A549 (cell line): ENCODE measurements at regions not wholly inside any gene's neighbourhood (a gene's known extent, or its start where the extent isn't known, plus 50 kb on each side); places are given as distances from the start of the nearest gene placed in this dataset.

Experiments used
- ATAC-seq, 2 experiments: fragments of 200-7000 bp in 1 of 2; fragments of >200 bp in 1 of 2; cut with Nextera tagmentation in 1 of 2; cut with Tn5 transposase in 1 of 2; 3 replicates each; pipeline versions ENCODE4 v1.8.0 to v1.9.1; 2018 to 2020; ENCODE audit warnings: mild to moderate bottlenecking in 1 of 2, moderate library complexity in 1 of 2
- CTCF ChIA-PET: fragments of 300-600 bp; sonication (Branson Sonifier 250); formaldehyde crosslinking; extraction: SDS; loops from one replicate; lab custom pipeline; 2021; ENCODE audit warnings: antibody characterized with exemption, inconsistent platforms; lab: Yijun Ruan, JAX
- POLR2A ChIA-PET: fragments of 350-600 bp; formaldehyde crosslinking; extraction: SDS; loops from one replicate; lab custom pipeline; 2021; ENCODE audit warnings: antibody characterized with exemption, inconsistent platforms; lab: Yijun Ruan, JAX
- DNase-seq, 2 experiments: peaks; one replicate each; pipeline versions ENCODE4 v3.0.0 to v3.0.0-alpha.2; 2011 to 2016; ENCODE audit warnings: low read depth in 1 of 2, low spot score in 1 of 2
- FAIRE-seq: peaks from 2 replicates; lab custom pipeline; 2011; peaks lifted over from hg19 to GRCh38; lab: Jason Lieb, UNC
- H3K27ac ChIP-seq, 2 experiments: fragments of >200 bp; sonication (Bioruptor Twin); formaldehyde crosslinking; 3 replicates each; pipeline ENCODE4 v1.5.1; 2016 to 2017
- H3K4me1 ChIP-seq: fragments of >200 bp; sonication (Bioruptor Twin); formaldehyde crosslinking; 3 replicates; pipeline ENCODE4 v1.6.1; 2016
- H3K4me2 ChIP-seq: fragments of >200 bp; sonication (Bioruptor Twin); formaldehyde crosslinking; 3 replicates; pipeline ENCODE4 v1.6.1; 2016
- H3K4me3 ChIP-seq: fragments of >200 bp; sonication (Bioruptor Twin); formaldehyde crosslinking; 3 replicates; pipeline ENCODE4 v1.5.1; 2016
- H3K9me3 ChIP-seq: fragments of >200 bp; sonication (Bioruptor Twin); formaldehyde crosslinking; 3 replicates; pipeline ENCODE4 v1.6.1; 2016
- ATOH8 ChIP-seq: fragments of 250-450 bp; sonication (Bioruptor Pico); IDR thresholded peaks from 2 replicates; pipeline ENCODE4 v1.5.0; 2020; ENCODE audit warnings: low read depth, mild to moderate bottlenecking, moderate library complexity
- CBX2 ChIP-seq: fragments of 200-600 bp; sonication (generic); IDR thresholded peaks from 2 replicates; pipeline ENCODE4 v1.6.1; 2016; ENCODE audit warnings: low read depth, mild to moderate bottlenecking, borderline replicate concordance
- CHD2 ChIP-seq: fragments of 150-350 bp; IDR thresholded peaks from 2 replicates; pipeline ENCODE4 v1.6.1; 2014; ENCODE audit warnings: low read length; ENCODE audit not compliant: partially characterized antibody
- E2F6 ChIP-seq: IDR thresholded peaks from 2 replicates; pipeline ENCODE4 v1.6.1; 2012; ENCODE audit warnings: low read depth, borderline replicate concordance
- ELK1 ChIP-seq: fragments of 150-350 bp; IDR thresholded peaks from 2 replicates; pipeline ENCODE4 v1.6.1; 2014; ENCODE audit warnings: low read depth, mild to moderate bottlenecking, low read length
- ESRRA ChIP-seq: fragments of 150-350 bp; IDR thresholded peaks from 2 replicates; pipeline ENCODE4 v1.6.1; 2014; ENCODE audit warnings: mild to moderate bottlenecking, low read length, borderline replicate concordance
- FOSB ChIP-seq: fragments of 250-450 bp; sonication (Bioruptor Pico); IDR thresholded peaks from 2 replicates; pipeline ENCODE4 v1.5.0; 2020; ENCODE audit warnings: mild to moderate bottlenecking, moderate library complexity
- HDAC2 ChIP-seq: fragments of 200-600 bp; sonication (generic); IDR thresholded peaks from 2 replicates; pipeline ENCODE4 v1.6.1; 2016
- HOXA7 ChIP-seq: fragments of 250-450 bp; sonication (Bioruptor Pico); IDR thresholded peaks from 2 replicates; pipeline ENCODE4 v1.5.0; 2020; ENCODE audit warnings: mild to moderate bottlenecking, moderate library complexity
- JUNB ChIP-seq: fragments of >200 bp; sonication (Bioruptor Twin); formaldehyde crosslinking; IDR thresholded peaks from 2 replicates; pipeline ENCODE4 v1.6.1; 2016
- NFE2L2 ChIP-seq: fragments of 150-350 bp; conservative IDR thresholded peaks from 2 replicates; pipeline ENCODE4 v1.6.1; 2014; ENCODE audit warnings: low read length
- NPAS2 ChIP-seq: fragments of 250-450 bp; sonication (Bioruptor Pico); IDR thresholded peaks from 2 replicates; pipeline ENCODE4 v1.8.0; 2022; ENCODE audit warnings: mild to moderate bottlenecking, moderate library complexity, borderline replicate concordance
- PHF8 ChIP-seq: fragments of 200-600 bp; sonication (generic); IDR thresholded peaks from 2 replicates; pipeline ENCODE4 v1.6.1; 2016; ENCODE audit warnings: low read depth, mild to moderate bottlenecking, antibody characterized with exemption, moderate library complexity, borderline replicate concordance
- POLR2A ChIP-seq: IDR thresholded peaks from 2 replicates; pipeline ENCODE4 v1.6.1; 2012; ENCODE audit warnings: mild to moderate bottlenecking, low read length
- RAD21 ChIP-seq, 2 experiments: fragments of >200 bp in 1 of 2; sonication (Bioruptor Twin) in 1 of 2; formaldehyde crosslinking in 1 of 2; IDR thresholded peaks in 1 of 2; conservative IDR thresholded peaks in 1 of 2; 2 replicates in 1 of 2; 3 replicates in 1 of 2; pipeline ENCODE4 v1.6.1; 2012 to 2018; ENCODE audit warnings: inconsistent platforms in 1 of 2
- RFX5 ChIP-seq: fragments of 450-650 bp; IDR thresholded peaks from 2 replicates; pipeline ENCODE4 v1.7.1; 2014; ENCODE audit warnings: antibody characterized with exemption, mild to moderate bottlenecking, moderate library complexity
- SREBF2 ChIP-seq: fragments of 450-650 bp; IDR thresholded peaks from 2 replicates; pipeline ENCODE4 v1.6.1; 2014; ENCODE audit warnings: mild to moderate bottlenecking, moderate library complexity
- TFCP2L1 ChIP-seq: fragments of 250-450 bp; sonication (Bioruptor Pico); IDR thresholded peaks from 2 replicates; pipeline ENCODE4 v1.5.0; 2021; ENCODE audit warnings: mild to moderate bottlenecking
- TP53 ChIP-seq: fragments of 250-450 bp; sonication (Bioruptor Pico); IDR thresholded peaks from 2 replicates; pipeline ENCODE4 v1.5.0; 2021; ENCODE audit warnings: mild to moderate bottlenecking, moderate library complexity
- ZC3H11A ChIP-seq: fragments of 450-650 bp; IDR thresholded peaks from 2 replicates; pipeline ENCODE4 v1.6.1; 2014; ENCODE audit warnings: antibody characterized with exemption, mild to moderate bottlenecking
- ZFP36 ChIP-seq: fragments of 450-650 bp; IDR thresholded peaks from 2 replicates; pipeline ENCODE4 v1.6.1; 2014; ENCODE audit warnings: borderline replicate concordance; ENCODE audit not compliant: partially characterized antibody
- ZNF302 ChIP-seq: fragments of 250-450 bp; sonication (Bioruptor Pico); IDR thresholded peaks from 2 replicates; pipeline ENCODE4 v1.9.0; 2021; ENCODE audit warnings: inconsistent platforms, mild to moderate bottlenecking, moderate library complexity
- ZSCAN20 ChIP-seq: fragments of 250-450 bp; sonication (Bioruptor Pico); IDR thresholded peaks from 2 replicates; pipeline ENCODE4 v1.8.0; 2022; ENCODE audit warnings: mild to moderate bottlenecking, moderate library complexity
- WGBS: methylation state at CpG from one replicate; pipeline ENCODE4 v1.1.6; 2017; ENCODE audit errors: missing lambda C conversion rate; 5-methylcytosine and 5-hydroxymethylcytosine counted together
- TF ChIP-seq, protein P1 (sequence below): fragments of 250-450 bp; sonication (Bioruptor Pico); IDR thresholded peaks from 2 replicates; pipeline ENCODE4 v1.5.0; 2021; ENCODE audit warnings: mild to moderate bottlenecking, moderate library complexity, borderline replicate concordance

- 47% methylated on average over 3 of the region's 3 CpGs for WGBS
- POLR2A ChIA-PET = no interaction called here
- FAIRE-seq = no peak
Measured at GRCh38 chr11:134925432-134925831, 513.4 kb upstream of the B3GAT1 start.

DNA sequence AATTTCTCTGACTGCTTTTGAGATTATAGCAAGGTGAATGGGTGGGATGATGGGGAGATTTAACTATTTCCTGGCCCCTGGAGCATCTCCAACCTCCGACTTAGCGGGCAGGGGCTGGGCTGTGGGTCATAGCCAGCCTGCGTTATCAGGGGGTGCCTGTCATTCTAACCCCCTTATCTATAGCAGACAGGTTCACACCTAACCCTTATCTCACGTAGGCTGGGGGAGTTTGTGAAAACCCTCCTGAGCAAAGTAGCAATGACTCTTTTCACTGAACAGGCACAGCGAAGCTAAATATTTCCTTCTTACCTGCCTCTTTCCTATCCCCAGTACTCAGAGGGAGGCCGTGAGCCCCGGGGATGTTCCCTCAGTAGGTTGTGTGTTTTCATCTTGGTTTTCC is 511.4 kb upstream of the B3GAT1 start:
- WGBS = 20% methylated on average over 7 of the region's 7 CpGs
- DNase-seq (no peak), FAIRE-seq (no peak)
- POLR2A ChIA-PET = no interaction called here
- Histone ChIP-seq H3K9me3 (no peaks in the 10 kb centered on the region), H3K27ac (no peak overlapping the region)
- TF ChIP-seq ZSCAN20 (CRISPR knock-in tag) (no peak), ZNF302 (CRISPR knock-in tag) (no peak), NPAS2 (CRISPR knock-in tag) (no peak), FOSB (CRISPR knock-in tag) (no peak), CHD2 (no peak), TP53 (CRISPR knock-in tag) (no peak), CBX2 (no peak), SREBF2 (no peak)
- TF ChIP-seq, all 56 proteins: peak for 0
- CTCF ChIA-PET = no interaction called here
- ATAC-seq = no peak
- Histone ChIP-seq H3K4me1 (no peaks in the 10 kb centered on the region), H3K4me3 (no peak overlapping the region), H3K4me2 (no peak overlapping the region)

More at GRCh38 chr11:134925432-134925831, 513.4 kb upstream of the B3GAT1 start:
- no peak for DNase-seq
- CTCF ChIA-PET = no interaction called here
- Histone ChIP-seq H3K4me2 (no peak overlapping the region), H3K27ac (no peak overlapping the region), H3K9me3 (no peaks in the 10 kb centered on the region), H3K4me3 (no peak overlapping the region), H3K4me1 (no peaks in the 10 kb centered on the region)
- no peak for TF ChIP-seq ZC3H11A
- TF ChIP-seq ELK1 = no peak
- TF ChIP-seq HDAC2 = no peak
- no peak for TF ChIP-seq ZFP36
- no peak for TF ChIP-seq TP53 (CRISPR knock-in tag)
- no peak for TF ChIP-seq E2F6
- TF ChIP-seq CHD2 = no peak
- no peak for TF ChIP-seq TFCP2L1 (CRISPR knock-in tag)
- TF ChIP-seq POLR2A = no peak
- no peak for TF ChIP-seq HOXA7 (CRISPR knock-in tag)
- TF ChIP-seq FOSB (CRISPR knock-in tag) = no peak
- TF ChIP-seq ATOH8 (CRISPR knock-in tag) = no peak
- ATAC-seq = no peak

GRCh38 chr11:134921938-134922337 is 509.9 kb upstream of the B3GAT1 start:
- Histone ChIP-seq H3K9me3 (no peaks in the 10 kb centered on the region), H3K4me1 (no peaks in the 10 kb centered on the region), H3K4me3 (no peak overlapping the region), H3K27ac (no peak overlapping the region), H3K4me2 (no peak overlapping the region)
- ChIA-PET CTCF (no interaction called here), POLR2A (no interaction called here)
- TF ChIP-seq CHD2 (no peak), NFE2L2 (no peak), ZC3H11A (no peak), TFCP2L1 (CRISPR knock-in tag) (no peak), RAD21 (conservative IDR thresholded peaks at IDR 0.05 in 1 of 2, IDR thresholded peaks at IDR 0.05 in 1 of 2) (no peak), E2F6 (no peak), PHF8 (no peak), RFX5 (no peak), JUNB (no peak), ELK1 (no peak), ESRRA (no peak)
- TF ChIP-seq, protein P1, sequence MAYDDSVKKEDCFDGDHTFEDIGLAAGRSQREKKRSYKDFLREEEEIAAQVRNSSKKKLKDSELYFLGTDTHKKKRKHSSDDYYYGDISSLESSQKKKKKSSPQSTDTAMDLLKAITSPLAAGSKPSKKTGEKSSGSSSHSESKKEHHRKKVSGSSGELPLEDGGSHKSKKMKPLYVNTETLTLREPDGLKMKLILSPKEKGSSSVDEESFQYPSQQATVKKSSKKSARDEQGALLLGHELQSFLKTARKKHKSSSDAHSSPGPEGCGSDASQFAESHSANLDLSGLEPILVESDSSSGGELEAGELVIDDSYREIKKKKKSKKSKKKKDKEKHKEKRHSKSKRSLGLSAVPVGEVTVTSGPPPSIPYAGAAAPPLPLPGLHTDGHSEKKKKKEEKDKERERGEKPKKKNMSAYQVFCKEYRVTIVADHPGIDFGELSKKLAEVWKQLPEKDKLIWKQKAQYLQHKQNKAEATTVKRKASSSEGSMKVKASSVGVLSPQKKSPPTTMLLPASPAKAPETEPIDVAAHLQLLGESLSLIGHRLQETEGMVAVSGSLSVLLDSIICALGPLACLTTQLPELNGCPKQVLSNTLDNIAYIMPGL (CRISPR knock-in tag) = no peak
- no peak for FAIRE-seq
- 0% methylated on average over 1 of the region's 3 CpGs for WGBS
- no peak for DNase-seq
- no peak for ATAC-seq
